ENCODE measurements at regions not wholly inside any gene's neighbourhood (a gene's known extent, or its start where the extent isn't known, plus 50 kb on each side); places are given as distances from the start of the nearest gene placed in this dataset.

GRCh38 chr20:63059684-63060056 is 52.9 kb upstream of the BHLHE23 start (continued):
- no peak for TF ChIP-seq FOXP1 (CRISPR knock-in tag; IDR thresholded peaks at IDR 0.05; ENCODE audit: borderline replicate concordance)
- TF ChIP-seq OVOL2 (CRISPR knock-in tag; IDR thresholded peaks at IDR 0.05; ENCODE audit: borderline replicate concordance), result no peak
- TF ChIP-seq, protein P1, sequence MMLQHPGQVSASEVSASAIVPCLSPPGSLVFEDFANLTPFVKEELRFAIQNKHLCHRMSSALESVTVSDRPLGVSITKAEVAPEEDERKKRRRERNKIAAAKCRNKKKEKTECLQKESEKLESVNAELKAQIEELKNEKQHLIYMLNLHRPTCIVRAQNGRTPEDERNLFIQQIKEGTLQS (CRISPR knock-in tag; conservative IDR thresholded peaks at IDR 0.05), result no peak
- TF ChIP-seq, protein P2, sequence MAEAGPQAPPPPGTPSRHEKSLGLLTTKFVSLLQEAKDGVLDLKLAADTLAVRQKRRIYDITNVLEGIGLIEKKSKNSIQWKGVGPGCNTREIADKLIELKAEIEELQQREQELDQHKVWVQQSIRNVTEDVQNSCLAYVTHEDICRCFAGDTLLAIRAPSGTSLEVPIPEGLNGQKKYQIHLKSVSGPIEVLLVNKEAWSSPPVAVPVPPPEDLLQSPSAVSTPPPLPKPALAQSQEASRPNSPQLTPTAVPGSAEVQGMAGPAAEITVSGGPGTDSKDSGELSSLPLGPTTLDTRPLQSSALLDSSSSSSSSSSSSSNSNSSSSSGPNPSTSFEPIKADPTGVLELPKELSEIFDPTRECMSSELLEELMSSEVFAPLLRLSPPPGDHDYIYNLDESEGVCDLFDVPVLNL (CRISPR knock-in tag; IDR thresholded peaks at IDR 0.05; ENCODE audit: borderline replicate concordance, low read depth), result no peak
- TF ChIP-seq FOXJ3 (CRISPR knock-in tag; IDR thresholded peaks at IDR 0.05; ENCODE audit: borderline replicate concordance), result no peak
- no peak for TF ChIP-seq ZNF423 (CRISPR knock-in tag; IDR thresholded peaks at IDR 0.05)
- TF ChIP-seq, protein P3, sequence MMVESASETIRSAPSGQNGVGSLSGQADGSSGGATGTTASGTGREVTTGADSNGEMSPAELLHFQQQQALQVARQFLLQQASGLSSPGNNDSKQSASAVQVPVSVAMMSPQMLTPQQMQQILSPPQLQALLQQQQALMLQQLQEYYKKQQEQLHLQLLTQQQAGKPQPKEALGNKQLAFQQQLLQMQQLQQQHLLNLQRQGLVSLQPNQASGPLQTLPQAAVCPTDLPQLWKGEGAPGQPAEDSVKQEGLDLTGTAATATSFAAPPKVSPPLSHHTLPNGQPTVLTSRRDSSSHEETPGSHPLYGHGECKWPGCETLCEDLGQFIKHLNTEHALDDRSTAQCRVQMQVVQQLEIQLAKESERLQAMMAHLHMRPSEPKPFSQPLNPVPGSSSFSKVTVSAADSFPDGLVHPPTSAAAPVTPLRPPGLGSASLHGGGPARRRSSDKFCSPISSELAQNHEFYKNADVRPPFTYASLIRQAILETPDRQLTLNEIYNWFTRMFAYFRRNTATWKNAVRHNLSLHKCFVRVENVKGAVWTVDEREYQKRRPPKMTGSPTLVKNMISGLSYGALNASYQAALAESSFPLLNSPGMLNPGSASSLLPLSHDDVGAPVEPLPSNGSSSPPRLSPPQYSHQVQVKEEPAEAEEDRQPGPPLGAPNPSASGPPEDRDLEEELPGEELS (CRISPR knock-in tag; IDR thresholded peaks at IDR 0.05), result no peak
- no peak for TF ChIP-seq ZNF219 (CRISPR knock-in tag; IDR thresholded peaks at IDR 0.05; ENCODE audit: borderline replicate concordance)
- TF ChIP-seq SOX15 (CRISPR knock-in tag; IDR thresholded peaks at IDR 0.05), result no peak
- no peak for TF ChIP-seq ZNF138 (CRISPR knock-in tag; conservative IDR thresholded peaks at IDR 0.05)
- no peak for TF ChIP-seq ZNF512 (CRISPR knock-in tag; IDR thresholded peaks at IDR 0.05; ENCODE audit: borderline replicate concordance)

- Mint-ChIP-seq H3K36me3 (no peaks in the 10 kb centered on the region; the same call in 1 of the 2 replicates), H3K4me1 (no peaks in the 10 kb centered on the region), H3K9me3 (peaks cover 11% of the 10 kb centered on the region), H3K4me3 (no peak overlapping the region), H3K27me3 (ENCODE audit: low read depth) (no peaks in the 10 kb centered on the region), H3K27ac (no peak overlapping the region)
- DNase-seq (ENCODE audit: low spot score), result peak; percentile 12
- ChIA-PET POLR2A (no interaction called here), CTCF (interaction anchor here (0.8 to 1.7 kb wide), 5 partner anchors 86 to 171 kb away, joined by 3 to 5 read pairs (median 3); no protein-coding TSS in a partner anchor)
- ATAC-seq, result no peak
- no peak for TF ChIP-seq FOXK1 (CRISPR knock-in tag; IDR thresholded peaks at IDR 0.05)
- no peak for TF ChIP-seq JUN (CRISPR knock-in tag; IDR thresholded peaks at IDR 0.05)
- no peak for TF ChIP-seq ZNF121 (CRISPR knock-in tag; IDR thresholded peaks at IDR 0.05)
- TF ChIP-seq, protein P4, sequence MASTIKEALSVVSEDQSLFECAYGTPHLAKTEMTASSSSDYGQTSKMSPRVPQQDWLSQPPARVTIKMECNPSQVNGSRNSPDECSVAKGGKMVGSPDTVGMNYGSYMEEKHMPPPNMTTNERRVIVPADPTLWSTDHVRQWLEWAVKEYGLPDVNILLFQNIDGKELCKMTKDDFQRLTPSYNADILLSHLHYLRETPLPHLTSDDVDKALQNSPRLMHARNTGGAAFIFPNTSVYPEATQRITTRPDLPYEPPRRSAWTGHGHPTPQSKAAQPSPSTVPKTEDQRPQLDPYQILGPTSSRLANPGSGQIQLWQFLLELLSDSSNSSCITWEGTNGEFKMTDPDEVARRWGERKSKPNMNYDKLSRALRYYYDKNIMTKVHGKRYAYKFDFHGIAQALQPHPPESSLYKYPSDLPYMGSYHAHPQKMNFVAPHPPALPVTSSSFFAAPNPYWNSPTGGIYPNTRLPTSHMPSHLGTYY (CRISPR knock-in tag; IDR thresholded peaks at IDR 0.05), result no peak
- TF ChIP-seq, protein P5, sequence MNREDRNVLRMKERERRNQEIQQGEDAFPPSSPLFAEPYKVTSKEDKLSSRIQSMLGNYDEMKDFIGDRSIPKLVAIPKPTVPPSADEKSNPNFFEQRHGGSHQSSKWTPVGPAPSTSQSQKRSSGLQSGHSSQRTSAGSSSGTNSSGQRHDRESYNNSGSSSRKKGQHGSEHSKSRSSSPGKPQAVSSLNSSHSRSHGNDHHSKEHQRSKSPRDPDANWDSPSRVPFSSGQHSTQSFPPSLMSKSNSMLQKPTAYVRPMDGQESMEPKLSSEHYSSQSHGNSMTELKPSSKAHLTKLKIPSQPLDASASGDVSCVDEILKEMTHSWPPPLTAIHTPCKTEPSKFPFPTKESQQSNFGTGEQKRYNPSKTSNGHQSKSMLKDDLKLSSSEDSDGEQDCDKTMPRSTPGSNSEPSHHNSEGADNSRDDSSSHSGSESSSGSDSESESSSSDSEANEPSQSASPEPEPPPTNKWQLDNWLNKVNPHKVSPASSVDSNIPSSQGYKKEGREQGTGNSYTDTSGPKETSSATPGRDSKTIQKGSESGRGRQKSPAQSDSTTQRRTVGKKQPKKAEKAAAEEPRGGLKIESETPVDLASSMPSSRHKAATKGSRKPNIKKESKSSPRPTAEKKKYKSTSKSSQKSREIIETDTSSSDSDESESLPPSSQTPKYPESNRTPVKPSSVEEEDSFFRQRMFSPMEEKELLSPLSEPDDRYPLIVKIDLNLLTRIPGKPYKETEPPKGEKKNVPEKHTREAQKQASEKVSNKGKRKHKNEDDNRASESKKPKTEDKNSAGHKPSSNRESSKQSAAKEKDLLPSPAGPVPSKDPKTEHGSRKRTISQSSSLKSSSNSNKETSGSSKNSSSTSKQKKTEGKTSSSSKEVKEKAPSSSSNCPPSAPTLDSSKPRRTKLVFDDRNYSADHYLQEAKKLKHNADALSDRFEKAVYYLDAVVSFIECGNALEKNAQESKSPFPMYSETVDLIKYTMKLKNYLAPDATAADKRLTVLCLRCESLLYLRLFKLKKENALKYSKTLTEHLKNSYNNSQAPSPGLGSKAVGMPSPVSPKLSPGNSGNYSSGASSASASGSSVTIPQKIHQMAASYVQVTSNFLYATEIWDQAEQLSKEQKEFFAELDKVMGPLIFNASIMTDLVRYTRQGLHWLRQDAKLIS (CRISPR knock-in tag; IDR thresholded peaks at IDR 0.05; ENCODE audit: borderline replicate concordance), result no peak
- no peak for TF ChIP-seq RORB (CRISPR knock-in tag; IDR thresholded peaks at IDR 0.05)
- TF ChIP-seq ZNF317 (CRISPR knock-in tag; IDR thresholded peaks at IDR 0.05; ENCODE audit: borderline replicate concordance, low read depth), result no peak
- no peak for TF ChIP-seq MLX (CRISPR knock-in tag; IDR thresholded peaks at IDR 0.05)
- no peak for TF ChIP-seq RELA (CRISPR knock-in tag; IDR thresholded peaks at IDR 0.05; ENCODE audit: borderline replicate concordance)
- TF ChIP-seq PREB (CRISPR knock-in tag; IDR thresholded peaks at IDR 0.05; ENCODE audit: borderline replicate concordance), result no peak
- no peak for TF ChIP-seq ZNF232 (CRISPR knock-in tag; IDR thresholded peaks at IDR 0.05)
- TF ChIP-seq NR3C1 (CRISPR knock-in tag; conservative IDR thresholded peaks at IDR 0.05; ENCODE audit: low read depth), result no peak
- TF ChIP-seq ZBTB21 (CRISPR knock-in tag; IDR thresholded peaks at IDR 0.05; ENCODE audit: borderline replicate concordance), result no peak
- TF ChIP-seq NR2C2 (CRISPR knock-in tag; IDR thresholded peaks at IDR 0.05), result no peak
These were observed 52.1 kb upstream of the BHLHE23 start for GRCh38 chr20:63058696-63059335.

Data from WTC11 (cell line).